HEK293 (cell line): ENCODE measurements at regions not wholly inside any gene's neighbourhood (a gene's known extent, or its start where the extent isn't known, plus 50 kb on each side); places are given as distances from the start of the nearest gene placed in this dataset.

Experiments used
- CTCF ChIA-PET: fragments of 350-600 bp; formaldehyde crosslinking; extraction: SDS; loops from one replicate; lab custom pipeline; 2021; ENCODE audit warnings: antibody characterized with exemption; lab: Yijun Ruan, JAX
- POLR2A ChIA-PET: fragments of 300-600 bp; formaldehyde crosslinking; extraction: SDS; loops from one replicate; lab custom pipeline; 2020; ENCODE audit warnings: antibody characterized with exemption, inconsistent platforms; lab: Yijun Ruan, JAX
- H3K27ac ChIP-seq: fragments of 200-500 bp; sonication (Bioruptor generic); 2 replicates; pipeline ENCODE4 v1.5.1; 2014; ENCODE audit warnings: low read depth, low read length, control low read depth, inconsistent platforms; ENCODE audit errors: extremely low read depth
- H3K36me3 ChIP-seq, 2 experiments: fragments of 200-500 bp in 1 of 2; sonication (Bioruptor generic) in 1 of 2; 1 replicate in 1 of 2; 2 replicates in 1 of 2; pipeline ENCODE4 v1.5.1; 2014 to 2017; ENCODE audit warnings: inconsistent platforms in 2 of 2, low read length in 2 of 2; ENCODE audit not compliant: control insufficient read depth in 2 of 2, insufficient read depth in 1 of 2
- H3K4me1 ChIP-seq: fragments of 200-500 bp; sonication (Bioruptor generic); 2 replicates; pipeline ENCODE4 v1.5.1; 2014; ENCODE audit warnings: mild to moderate bottlenecking, low read length, inconsistent platforms; ENCODE audit not compliant: control insufficient read depth, insufficient read depth
- H3K4me3 ChIP-seq: 2 replicates; pipeline ENCODE4 v1.5.1; 2011; ENCODE audit warnings: low read depth, mild to moderate bottlenecking, control low read depth, low read length, moderate library complexity
- H3K9me3 ChIP-seq: fragments of 200-500 bp; sonication (Bioruptor generic); 2 replicates; pipeline ENCODE4 v1.5.1; 2014; ENCODE audit warnings: low read depth, low read length, inconsistent platforms; ENCODE audit not compliant: control insufficient read depth, insufficient read depth
- EGR2 ChIP-seq: fragments of 450-650 bp; formaldehyde crosslinking; IDR thresholded peaks from 2 replicates; pipeline ENCODE4 v1.5.1; 2016; ENCODE audit warnings: low read depth, missing biosample characterization, missing genetic modification characterization
- GFI1B ChIP-seq: fragments of 450-650 bp; formaldehyde crosslinking; IDR thresholded peaks from 2 replicates; pipeline ENCODE4 v1.5.1; 2016; ENCODE audit warnings: missing biosample characterization, missing genetic modification characterization
- HOXC10 ChIP-seq: sonication (generic); formaldehyde crosslinking; IDR thresholded peaks from 2 replicates; pipeline ENCODE4 v1.8.1; 2023; ENCODE audit warnings: mild to moderate bottlenecking, missing genetic modification reagents
- KLF1 ChIP-seq: fragments of 450-650 bp; formaldehyde crosslinking; IDR thresholded peaks from 2 replicates; pipeline ENCODE4 v1.5.1; 2016; ENCODE audit warnings: missing biosample characterization, missing genetic modification characterization
- KLF16 ChIP-seq: fragments of 450-650 bp; formaldehyde crosslinking; IDR thresholded peaks from 2 replicates; pipeline ENCODE4 v1.5.1; 2017; ENCODE audit warnings: missing biosample characterization, missing genetic modification characterization
- MZF1 ChIP-seq: fragments of 450-650 bp; formaldehyde crosslinking; IDR thresholded peaks from 2 replicates; pipeline ENCODE4 v1.5.1; 2017; ENCODE audit warnings: missing biosample characterization, missing genetic modification characterization, borderline replicate concordance
- SCRT1 ChIP-seq: fragments of 450-650 bp; formaldehyde crosslinking; IDR thresholded peaks from 2 replicates; pipeline ENCODE4 v1.5.1; 2016; ENCODE audit warnings: missing biosample characterization, missing genetic modification characterization, borderline replicate concordance
- SP3 ChIP-seq: fragments of 450-650 bp; formaldehyde crosslinking; IDR thresholded peaks from 2 replicates; pipeline ENCODE4 v1.5.1; 2016; ENCODE audit warnings: missing biosample characterization, missing genetic modification characterization
- TCF7L2 ChIP-seq: IDR thresholded peaks from 2 replicates; pipeline ENCODE4 v1.6.1; 2011; ENCODE audit warnings: low read depth, mild to moderate bottlenecking, inconsistent platforms, low read length, moderate library complexity, borderline replicate concordance
- ZBTB48 ChIP-seq: fragments of 450-650 bp; formaldehyde crosslinking; IDR thresholded peaks from 2 replicates; pipeline ENCODE4 v1.5.1; 2016; ENCODE audit warnings: missing biosample characterization, missing genetic modification characterization
- ZBTB8A ChIP-seq: fragments of 450-650 bp; formaldehyde crosslinking; IDR thresholded peaks from 2 replicates; pipeline ENCODE4 v1.5.1; 2016; ENCODE audit warnings: missing biosample characterization, missing genetic modification characterization
- ZEB2 ChIP-seq: fragments of 450-650 bp; formaldehyde crosslinking; IDR thresholded peaks from 2 replicates; pipeline ENCODE4 v1.5.1; 2016; ENCODE audit warnings: missing biosample characterization, missing genetic modification characterization
- ZNF112 ChIP-seq: fragments of 450-650 bp; formaldehyde crosslinking; IDR thresholded peaks from 2 replicates; pipeline ENCODE4 v1.5.0; 2017; ENCODE audit warnings: missing biosample characterization, missing genetic modification characterization
- ZNF169 ChIP-seq: fragments of 450-650 bp; formaldehyde crosslinking; IDR thresholded peaks from 2 replicates; pipeline ENCODE4 v1.5.1; 2016; ENCODE audit warnings: missing biosample characterization, missing genetic modification characterization
- ZNF214 ChIP-seq: fragments of 450-650 bp; formaldehyde crosslinking; IDR thresholded peaks from 2 replicates; pipeline ENCODE4 v1.5.1; 2017; ENCODE audit warnings: missing biosample characterization, mild to moderate bottlenecking, missing genetic modification characterization, borderline replicate concordance
- ZNF221 ChIP-seq: fragments of 450-650 bp; formaldehyde crosslinking; IDR thresholded peaks from 2 replicates; pipeline ENCODE4 v1.5.1; 2017; ENCODE audit warnings: missing biosample characterization, missing genetic modification characterization, borderline replicate concordance
- ZNF292 ChIP-seq: fragments of 450-650 bp; formaldehyde crosslinking; IDR thresholded peaks from 2 replicates; pipeline ENCODE4 v1.5.1; 2016; ENCODE audit warnings: low read depth, missing biosample characterization, missing genetic modification characterization, borderline replicate concordance
- ZNF394 ChIP-seq: fragments of 450-650 bp; formaldehyde crosslinking; IDR thresholded peaks from 2 replicates; pipeline ENCODE4 v1.5.1; 2016; ENCODE audit warnings: missing biosample characterization, missing genetic modification characterization, mild to moderate bottlenecking, moderate library complexity, borderline replicate concordance
- ZNF558 ChIP-seq: fragments of 450-650 bp; formaldehyde crosslinking; IDR thresholded peaks from 2 replicates; pipeline ENCODE4 v1.5.1; 2016; ENCODE audit warnings: missing biosample characterization, missing genetic modification characterization
- ZNF658 ChIP-seq: fragments of 450-650 bp; formaldehyde crosslinking; IDR thresholded peaks from 2 replicates; pipeline ENCODE4; 2016; ENCODE audit warnings: missing biosample characterization, missing genetic modification characterization
- ZNF664 ChIP-seq: fragments of 450-650 bp; formaldehyde crosslinking; IDR thresholded peaks from 2 replicates; pipeline ENCODE4 v1.5.1; 2016; ENCODE audit warnings: missing biosample characterization, missing genetic modification characterization
- ZNF701 ChIP-seq: fragments of 450-650 bp; formaldehyde crosslinking; IDR thresholded peaks from 2 replicates; pipeline ENCODE4 v1.5.1; 2016; ENCODE audit warnings: missing biosample characterization, missing genetic modification characterization
- ZNF830 ChIP-seq: fragments of 450-650 bp; IDR thresholded peaks from 2 replicates; pipeline ENCODE4 v1.5.0; 2018; ENCODE audit warnings: missing biosample characterization, missing genetic modification characterization, low read depth, mild to moderate bottlenecking, moderate library complexity
- ZSCAN16 ChIP-seq: fragments of 450-650 bp; formaldehyde crosslinking; IDR thresholded peaks from 2 replicates; pipeline ENCODE4 v1.5.1; 2016; ENCODE audit warnings: missing biosample characterization, missing genetic modification characterization
- TF ChIP-seq, protein P1 (sequence below): fragments of 450-650 bp; formaldehyde crosslinking; IDR thresholded peaks from 2 replicates; pipeline ENCODE4 v1.5.1; 2016; ENCODE audit warnings: missing biosample characterization, missing genetic modification characterization
- TF ChIP-seq, protein P2 (sequence below): fragments of 450-650 bp; formaldehyde crosslinking; IDR thresholded peaks from 2 replicates; pipeline ENCODE4 v1.5.1; 2016; ENCODE audit warnings: missing biosample characterization, missing genetic modification characterization, low read depth
- TF ChIP-seq, protein P3 (sequence below): fragments of 450-650 bp; IDR thresholded peaks from 2 replicates; pipeline ENCODE4 v1.5.1; 2018; ENCODE audit warnings: missing biosample characterization, mild to moderate bottlenecking, missing genetic modification characterization
- TF ChIP-seq, protein P4 (sequence below): fragments of 450-650 bp; formaldehyde crosslinking; IDR thresholded peaks from 2 replicates; pipeline ENCODE4 v1.5.1; 2016; ENCODE audit warnings: missing biosample characterization, missing genetic modification characterization, borderline replicate concordance

DNA sequence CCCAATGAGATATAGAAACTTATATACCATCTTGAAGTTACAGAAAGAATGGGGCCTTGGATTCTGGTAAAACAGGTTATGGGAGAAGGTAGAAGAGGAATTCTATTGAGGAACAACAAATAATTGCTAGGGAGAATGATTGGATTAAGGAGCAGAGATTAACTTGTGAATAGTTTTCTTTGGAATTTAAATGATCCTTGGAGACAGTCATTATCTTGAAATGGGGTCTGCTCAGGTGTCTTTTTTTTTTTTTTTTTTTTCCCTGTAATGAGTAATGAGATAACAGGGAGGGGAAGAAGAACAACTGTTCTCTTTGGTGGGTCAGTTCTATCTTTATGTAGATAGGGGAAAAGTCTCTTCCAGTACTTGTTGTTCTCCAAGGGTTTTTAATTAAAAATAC, 1406.0 kb downstream of the RPA4 start:
- H3K9me3 ChIP-seq, result no peaks in the 10 kb centered on the region; the same call in 1 of the 2 replicates
- no peaks in the 10 kb centered on the region for H3K4me1 ChIP-seq
- H3K27ac ChIP-seq, result no peak overlapping the region
- H3K36me3 ChIP-seq, result no peaks in the 10 kb centered on the region
- ChIA-PET POLR2A (no interaction called here), CTCF (no interaction called here)
- no peak for TF ChIP-seq ZEB2
- TF ChIP-seq KLF1 (tag by site-specific recombination), result no peak
- no peak for TF ChIP-seq ZNF169 (tag by site-specific recombination)
- no peak for TF ChIP-seq SCRT1 (tag by site-specific recombination)
- TF ChIP-seq ZNF221, result no peak
- no peak for TF ChIP-seq SP3 (tag by site-specific recombination)
- no peak for TF ChIP-seq ZNF658 (tag by site-specific recombination)
- no peak for TF ChIP-seq ZBTB8A (tag by site-specific recombination)
- TF ChIP-seq ZNF830 (tag by site-specific recombination), result no peak
- TF ChIP-seq, protein P1, sequence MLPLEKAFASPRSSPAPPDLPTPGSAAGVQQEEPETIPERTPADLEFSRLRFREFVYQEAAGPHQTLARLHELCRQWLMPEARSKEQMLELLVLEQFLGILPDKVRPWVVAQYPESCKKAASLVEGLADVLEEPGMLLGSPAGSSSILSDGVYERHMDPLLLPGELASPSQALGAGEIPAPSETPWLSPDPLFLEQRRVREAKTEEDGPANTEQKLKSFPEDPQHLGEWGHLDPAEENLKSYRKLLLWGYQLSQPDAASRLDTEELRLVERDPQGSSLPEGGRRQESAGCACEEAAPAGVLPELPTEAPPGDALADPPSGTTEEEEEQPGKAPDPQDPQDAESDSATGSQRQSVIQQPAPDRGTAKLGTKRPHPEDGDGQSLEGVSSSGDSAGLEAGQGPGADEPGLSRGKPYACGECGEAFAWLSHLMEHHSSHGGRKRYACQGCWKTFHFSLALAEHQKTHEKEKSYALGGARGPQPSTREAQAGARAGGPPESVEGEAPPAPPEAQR (tag by site-specific recombination), result no peak
- TF ChIP-seq ZNF664 (tag by site-specific recombination), result no peak
- TF ChIP-seq ZNF292 (tag by site-specific recombination), result no peak
- TF ChIP-seq KLF16 (tag by site-specific recombination), result no peak
- no peak for TF ChIP-seq ZNF214 (tag by site-specific recombination)
- no peak for TF ChIP-seq MZF1 (tag by site-specific recombination)
- TF ChIP-seq, protein P2, sequence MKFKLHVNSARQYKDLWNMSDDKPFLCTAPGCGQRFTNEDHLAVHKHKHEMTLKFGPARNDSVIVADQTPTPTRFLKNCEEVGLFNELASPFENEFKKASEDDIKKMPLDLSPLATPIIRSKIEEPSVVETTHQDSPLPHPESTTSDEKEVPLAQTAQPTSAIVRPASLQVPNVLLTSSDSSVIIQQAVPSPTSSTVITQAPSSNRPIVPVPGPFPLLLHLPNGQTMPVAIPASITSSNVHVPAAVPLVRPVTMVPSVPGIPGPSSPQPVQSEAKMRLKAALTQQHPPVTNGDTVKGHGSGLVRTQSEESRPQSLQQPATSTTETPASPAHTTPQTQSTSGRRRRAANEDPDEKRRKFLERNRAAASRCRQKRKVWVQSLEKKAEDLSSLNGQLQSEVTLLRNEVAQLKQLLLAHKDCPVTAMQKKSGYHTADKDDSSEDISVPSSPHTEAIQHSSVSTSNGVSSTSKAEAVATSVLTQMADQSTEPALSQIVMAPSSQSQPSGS (tag by site-specific recombination), result no peak
- TF ChIP-seq, protein P3, sequence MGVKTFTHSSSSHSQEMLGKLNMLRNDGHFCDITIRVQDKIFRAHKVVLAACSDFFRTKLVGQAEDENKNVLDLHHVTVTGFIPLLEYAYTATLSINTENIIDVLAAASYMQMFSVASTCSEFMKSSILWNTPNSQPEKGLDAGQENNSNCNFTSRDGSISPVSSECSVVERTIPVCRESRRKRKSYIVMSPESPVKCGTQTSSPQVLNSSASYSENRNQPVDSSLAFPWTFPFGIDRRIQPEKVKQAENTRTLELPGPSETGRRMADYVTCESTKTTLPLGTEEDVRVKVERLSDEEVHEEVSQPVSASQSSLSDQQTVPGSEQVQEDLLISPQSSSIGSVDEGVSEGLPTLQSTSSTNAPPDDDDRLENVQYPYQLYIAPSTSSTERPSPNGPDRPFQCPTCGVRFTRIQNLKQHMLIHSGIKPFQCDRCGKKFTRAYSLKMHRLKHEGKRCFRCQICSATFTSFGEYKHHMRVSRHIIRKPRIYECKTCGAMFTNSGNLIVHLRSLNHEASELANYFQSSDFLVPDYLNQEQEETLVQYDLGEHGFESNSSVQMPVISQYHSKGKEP (tag by site-specific recombination), result no peak
- TF ChIP-seq, all 188 proteins: peak for 0
- H3K4me3 ChIP-seq, result no peak overlapping the region

DNA sequence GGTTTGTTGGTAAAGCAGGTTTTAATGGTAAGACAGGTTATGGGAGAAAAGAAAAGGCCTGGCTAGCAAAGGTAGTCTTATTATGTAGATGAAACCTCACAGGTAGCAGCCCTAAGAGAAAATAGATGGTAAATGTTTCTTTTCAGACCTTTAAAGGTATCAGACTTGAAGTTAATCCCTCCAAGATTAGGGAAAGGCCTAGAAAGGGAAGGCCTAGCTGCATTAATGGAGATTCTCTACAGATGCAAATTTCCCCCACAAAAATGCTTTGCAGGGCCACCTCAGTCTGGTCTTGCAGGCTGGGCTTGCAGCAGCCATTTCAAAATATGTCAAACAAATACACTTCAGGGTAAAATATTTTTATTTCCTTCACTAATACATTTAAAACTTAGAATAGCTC, 1410.6 kb downstream of the RPA4 start:
- ChIA-PET CTCF (no interaction called here), POLR2A (no interaction called here)
- no peaks in the 10 kb centered on the region; the same call in 1 of the 2 replicates for H3K9me3 ChIP-seq
- H3K27ac ChIP-seq, result no peak overlapping the region
- H3K36me3 ChIP-seq, result no peaks in the 10 kb centered on the region
- no peaks in the 10 kb centered on the region for H3K4me1 ChIP-seq
- no peak overlapping the region for H3K4me3 ChIP-seq
- no peak for TF ChIP-seq ZNF558 (tag by site-specific recombination)
- no peak for TF ChIP-seq GFI1B
- TF ChIP-seq ZBTB48, result no peak
- no peak for TF ChIP-seq ZNF394
- no peak for TF ChIP-seq ZSCAN16 (tag by site-specific recombination)
- TF ChIP-seq EGR2 (tag by site-specific recombination), result no peak
- no peak for TF ChIP-seq ZNF701 (tag by site-specific recombination)
- TF ChIP-seq HOXC10 (CRISPR knock-in tag), result no peak
- TF ChIP-seq, protein P4, sequence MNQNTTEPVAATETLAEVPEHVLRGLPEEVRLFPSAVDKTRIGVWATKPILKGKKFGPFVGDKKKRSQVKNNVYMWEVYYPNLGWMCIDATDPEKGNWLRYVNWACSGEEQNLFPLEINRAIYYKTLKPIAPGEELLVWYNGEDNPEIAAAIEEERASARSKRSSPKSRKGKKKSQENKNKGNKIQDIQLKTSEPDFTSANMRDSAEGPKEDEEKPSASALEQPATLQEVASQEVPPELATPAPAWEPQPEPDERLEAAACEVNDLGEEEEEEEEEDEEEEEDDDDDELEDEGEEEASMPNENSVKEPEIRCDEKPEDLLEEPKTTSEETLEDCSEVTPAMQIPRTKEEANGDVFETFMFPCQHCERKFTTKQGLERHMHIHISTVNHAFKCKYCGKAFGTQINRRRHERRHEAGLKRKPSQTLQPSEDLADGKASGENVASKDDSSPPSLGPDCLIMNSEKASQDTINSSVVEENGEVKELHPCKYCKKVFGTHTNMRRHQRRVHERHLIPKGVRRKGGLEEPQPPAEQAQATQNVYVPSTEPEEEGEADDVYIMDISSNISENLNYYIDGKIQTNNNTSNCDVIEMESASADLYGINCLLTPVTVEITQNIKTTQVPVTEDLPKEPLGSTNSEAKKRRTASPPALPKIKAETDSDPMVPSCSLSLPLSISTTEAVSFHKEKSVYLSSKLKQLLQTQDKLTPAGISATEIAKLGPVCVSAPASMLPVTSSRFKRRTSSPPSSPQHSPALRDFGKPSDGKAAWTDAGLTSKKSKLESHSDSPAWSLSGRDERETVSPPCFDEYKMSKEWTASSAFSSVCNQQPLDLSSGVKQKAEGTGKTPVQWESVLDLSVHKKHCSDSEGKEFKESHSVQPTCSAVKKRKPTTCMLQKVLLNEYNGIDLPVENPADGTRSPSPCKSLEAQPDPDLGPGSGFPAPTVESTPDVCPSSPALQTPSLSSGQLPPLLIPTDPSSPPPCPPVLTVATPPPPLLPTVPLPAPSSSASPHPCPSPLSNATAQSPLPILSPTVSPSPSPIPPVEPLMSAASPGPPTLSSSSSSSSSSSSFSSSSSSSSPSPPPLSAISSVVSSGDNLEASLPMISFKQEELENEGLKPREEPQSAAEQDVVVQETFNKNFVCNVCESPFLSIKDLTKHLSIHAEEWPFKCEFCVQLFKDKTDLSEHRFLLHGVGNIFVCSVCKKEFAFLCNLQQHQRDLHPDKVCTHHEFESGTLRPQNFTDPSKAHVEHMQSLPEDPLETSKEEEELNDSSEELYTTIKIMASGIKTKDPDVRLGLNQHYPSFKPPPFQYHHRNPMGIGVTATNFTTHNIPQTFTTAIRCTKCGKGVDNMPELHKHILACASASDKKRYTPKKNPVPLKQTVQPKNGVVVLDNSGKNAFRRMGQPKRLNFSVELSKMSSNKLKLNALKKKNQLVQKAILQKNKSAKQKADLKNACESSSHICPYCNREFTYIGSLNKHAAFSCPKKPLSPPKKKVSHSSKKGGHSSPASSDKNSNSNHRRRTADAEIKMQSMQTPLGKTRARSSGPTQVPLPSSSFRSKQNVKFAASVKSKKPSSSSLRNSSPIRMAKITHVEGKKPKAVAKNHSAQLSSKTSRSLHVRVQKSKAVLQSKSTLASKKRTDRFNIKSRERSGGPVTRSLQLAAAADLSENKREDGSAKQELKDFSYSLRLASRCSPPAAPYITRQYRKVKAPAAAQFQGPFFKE, result no peak
- TF ChIP-seq ZNF112 (tag by site-specific recombination), result no peak
- no peak for TF ChIP-seq TCF7L2
